Psoas muscle (tissue), 7 donors: ENCODE measurements at regions not wholly inside any gene's neighbourhood (a gene's known extent, or its start where the extent isn't known, plus 50 kb on each side); places are given as distances from the start of the nearest gene placed in this dataset.

Experiments used
- ATAC-seq, 4 donors: fragments of 200-7000 bp; cut with Tn5 transposase; one replicate each; pipeline ENCODE4 v1.9.1; 2020; ENCODE audit warnings: moderate library complexity in 3 of 4, mild to moderate bottlenecking in 2 of 4
- DNase-seq, 2 donors: peaks; one replicate each; pipeline ENCODE4 v3.0.0-alpha.2; 2020
- H3K27ac ChIP-seq: fragments of 200-600 bp; one replicate; pipeline ENCODE4 v1.8.0; 2022
- H3K27me3 ChIP-seq, 3 donors: fragments of 200-600 bp in 1 of 3; one replicate each; pipeline versions ENCODE4 v1.6.1 to v1.8.0; 2013 to 2022; ENCODE audit warnings: low read length in 2 of 3, mild to moderate bottlenecking in 2 of 3, moderate library complexity in 1 of 3; ENCODE audit not compliant: insufficient read depth in 3 of 3
- H3K36me3 ChIP-seq, 2 donors: fragments of 200-600 bp in 1 of 2; one replicate each; pipeline versions ENCODE4 v1.6.1 to v1.8.0; 2013 to 2022; ENCODE audit warnings: low read depth in 1 of 2, mild to moderate bottlenecking in 1 of 2, moderate library complexity in 1 of 2; ENCODE audit not compliant: insufficient read depth in 1 of 2
- H3K4me1 ChIP-seq: fragments of 200-600 bp; one replicate; pipeline ENCODE4 v1.8.0; 2022
- H3K4me3 ChIP-seq: fragments of 200-600 bp; one replicate; pipeline ENCODE4 v1.8.0; 2022; ENCODE audit warnings: mild to moderate bottlenecking
- H3K9me3 ChIP-seq: fragments of 200-600 bp; one replicate; pipeline ENCODE4 v1.8.0; 2022
- CTCF ChIP-seq: fragments of 200-600 bp; IDR thresholded peaks from one replicate; pipeline ENCODE4 v1.8.0; 2022; ENCODE audit warnings: antibody characterized with exemption
- WGBS, 3 donors: extraction: QIAGEN DNeasy Blood & Tissue Kit; methylation state at CpG; one replicate each; pipeline versions ENCODE4 v1.1.6 to v1.1.7; 2013; 5-methylcytosine and 5-hydroxymethylcytosine counted together
- intact Hi-C, 2 donors: fragments of 100-400 bp; cut with DNase I; formaldehyde crosslinking; loops; one replicate each; pipeline versions ENCODE4 v1.11.0 to v1.14.2; 2022
- donor health status: healthy with polysubstance abuse.
- donor health status: DM: no; HTN: no; CAD: no; lungs with moderate emphysema.
- donor health status: Bipolar disorder and iron deficiency.
- donor health status: healthy.
- donor health status: DM: yes; HTN: yes; CAD: no.
- donor health status: DM: no; HTN: no; CAD: no.
- donor health status: DM: yes; HTN: yes; CAD: no.

GRCh38 chr6:112575309-112575834 is 228.2 kb downstream of the RFPL4B start:
- TF ChIP-seq CTCF = no peak
- DNase-seq (no peak), ATAC-seq (no peak)
- WGBS, 3 donors = 82 to 89% (median 86%) methylated on average over 3 of the region's 3 CpGs
- no peak overlapping the region for H3K4me3 ChIP-seq
- H3K4me1 ChIP-seq = no peaks in the 10 kb centered on the region
- intact Hi-C loops = no loop called here
- no peaks in the 10 kb centered on the region for H3K27me3 ChIP-seq
- H3K27ac ChIP-seq = no peak overlapping the region
- H3K36me3 ChIP-seq = no peaks in the 10 kb centered on the region
- H3K9me3 ChIP-seq = no peaks in the 10 kb centered on the region

- no peak for DNase-seq
These were observed 229.3 kb downstream of the RFPL4B start for GRCh38 chr6:112576423-112576822.

GRCh38 chr6:112579601-112580000 is 232.5 kb downstream of the RFPL4B start:
- ATAC-seq = no peak
- no peak overlapping the region for H3K4me3 ChIP-seq
- no peak for TF ChIP-seq CTCF
- 83 to 95% (median 90%) methylated on average over 1 of the region's 1 CpG for WGBS, 3 donors
- DNase-seq = no peak
- no peaks in the 10 kb centered on the region for H3K9me3 ChIP-seq
- H3K36me3 ChIP-seq = no peaks in the 10 kb centered on the region
- H3K4me1 ChIP-seq = no peaks in the 10 kb centered on the region
- H3K27me3 ChIP-seq = no peaks in the 10 kb centered on the region
- intact Hi-C loops = no loop called here
- H3K27ac ChIP-seq = no peak overlapping the region

More at GRCh38 chr6:112576423-112576822, 229.3 kb downstream of the RFPL4B start:
- intact Hi-C loops = no loop called here
- Histone ChIP-seq H3K4me3 (no peak overlapping the region), H3K27me3 (no peaks in the 10 kb centered on the region), H3K9me3 (no peaks in the 10 kb centered on the region), H3K36me3 (no peaks in the 10 kb centered on the region), H3K4me1 (no peaks in the 10 kb centered on the region), H3K27ac (no peak overlapping the region)
- no peak for ATAC-seq
- no peak for TF ChIP-seq CTCF

- intact Hi-C loops = no loop called here
- no peak overlapping the region for H3K4me3 ChIP-seq
- no peaks in the 10 kb centered on the region for H3K36me3 ChIP-seq
- DNase-seq (no peak), ATAC-seq (no peak)
- no peaks in the 10 kb centered on the region for H3K9me3 ChIP-seq
- no peak overlapping the region for H3K27ac ChIP-seq
- TF ChIP-seq CTCF = no peak
- WGBS, 3 donors = 85 to 94% (median 94%) methylated on average over 1 of the region's 1 CpG
- H3K27me3 ChIP-seq = no peaks in the 10 kb centered on the region
- no peaks in the 10 kb centered on the region for H3K4me1 ChIP-seq
These were observed 233.9 kb downstream of the RFPL4B start for GRCh38 chr6:112581015-112581414.

GRCh38 chr6:112590326-112590725 is 243.2 kb downstream of the RFPL4B start:
- intact Hi-C loops = no loop called here
- H3K36me3 ChIP-seq = no peaks in the 10 kb centered on the region
- TF ChIP-seq CTCF = no peak
- no peaks in the 10 kb centered on the region for H3K4me1 ChIP-seq
- H3K4me3 ChIP-seq = no peak overlapping the region
- ATAC-seq (no peak), DNase-seq (no peak)
- no peak overlapping the region for H3K27ac ChIP-seq
- WGBS, 3 donors = 75 to 83% (median 76%) methylated on average over 3 of the region's 3 CpGs
- H3K27me3 ChIP-seq = no peaks in the 10 kb centered on the region
- no peaks in the 10 kb centered on the region for H3K9me3 ChIP-seq
